ENCODE measurements at regions not wholly inside any gene's neighbourhood (a gene's known extent, or its start where the extent isn't known, plus 50 kb on each side); places are given as distances from the start of the nearest gene placed in this dataset.
A peak's percentile ranks its signal among the peaks of the same experiment; 100 is the strongest.

GRCh38 chr3:80697291-80697690 is 929.5 kb upstream of the ROBO1 start:
- TF ChIP-seq, protein P1, sequence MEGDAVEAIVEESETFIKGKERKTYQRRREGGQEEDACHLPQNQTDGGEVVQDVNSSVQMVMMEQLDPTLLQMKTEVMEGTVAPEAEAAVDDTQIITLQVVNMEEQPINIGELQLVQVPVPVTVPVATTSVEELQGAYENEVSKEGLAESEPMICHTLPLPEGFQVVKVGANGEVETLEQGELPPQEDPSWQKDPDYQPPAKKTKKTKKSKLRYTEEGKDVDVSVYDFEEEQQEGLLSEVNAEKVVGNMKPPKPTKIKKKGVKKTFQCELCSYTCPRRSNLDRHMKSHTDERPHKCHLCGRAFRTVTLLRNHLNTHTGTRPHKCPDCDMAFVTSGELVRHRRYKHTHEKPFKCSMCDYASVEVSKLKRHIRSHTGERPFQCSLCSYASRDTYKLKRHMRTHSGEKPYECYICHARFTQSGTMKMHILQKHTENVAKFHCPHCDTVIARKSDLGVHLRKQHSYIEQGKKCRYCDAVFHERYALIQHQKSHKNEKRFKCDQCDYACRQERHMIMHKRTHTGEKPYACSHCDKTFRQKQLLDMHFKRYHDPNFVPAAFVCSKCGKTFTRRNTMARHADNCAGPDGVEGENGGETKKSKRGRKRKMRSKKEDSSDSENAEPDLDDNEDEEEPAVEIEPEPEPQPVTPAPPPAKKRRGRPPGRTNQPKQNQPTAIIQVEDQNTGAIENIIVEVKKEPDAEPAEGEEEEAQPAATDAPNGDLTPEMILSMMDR (IDR thresholded peaks at IDR 0.05; ENCODE audit: extremely low read depth, missing control alignments), result no peak

DNA sequence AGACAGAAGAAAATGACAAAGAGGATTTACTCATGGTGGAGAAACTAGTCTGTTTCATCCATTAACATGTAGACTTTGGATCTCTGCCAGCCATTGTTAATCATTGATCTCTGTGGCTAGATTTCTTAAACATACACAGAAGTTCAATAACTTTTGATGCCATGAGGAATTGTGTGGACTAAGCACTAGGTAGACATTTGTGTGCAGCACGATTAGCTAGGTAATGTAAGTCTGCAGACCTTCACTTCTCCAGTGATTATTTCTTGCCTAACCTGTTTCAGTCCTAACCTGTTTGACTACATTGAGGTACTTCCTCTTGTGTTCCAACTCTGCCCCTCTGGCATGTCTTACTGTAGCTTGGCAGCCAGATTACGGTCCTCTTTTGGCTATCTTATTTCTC is 928.5 kb upstream of the ROBO1 start:
- TF ChIP-seq, protein P1 (IDR thresholded peaks at IDR 0.05; ENCODE audit: extremely low read depth, missing control alignments), result no peak
- DNase-seq (ENCODE audit: low spot score), result no peak

More at GRCh38 chr3:80697291-80697690, 929.5 kb upstream of the ROBO1 start:
- no peak for DNase-seq (ENCODE audit: low spot score)

GRCh38 chr3:80688814-80689213 is 921.0 kb upstream of the ROBO1 start:
- no peak for DNase-seq (ENCODE audit: low spot score)
- TF ChIP-seq, protein P1 (IDR thresholded peaks at IDR 0.05; ENCODE audit: extremely low read depth, missing control alignments), result peak; percentile 9

GRCh38 chr3:80682951-80683350 is 915.2 kb upstream of the ROBO1 start:
- TF ChIP-seq, protein P1 (IDR thresholded peaks at IDR 0.05; ENCODE audit: extremely low read depth, missing control alignments), result no peak
- DNase-seq (ENCODE audit: low spot score), result no peak

- TF ChIP-seq, protein P1 (IDR thresholded peaks at IDR 0.05; ENCODE audit: extremely low read depth, missing control alignments), result no peak
- DNase-seq (ENCODE audit: low spot score), result no peak
These were observed 914.4 kb upstream of the ROBO1 start for GRCh38 chr3:80682235-80682634.

DNA sequence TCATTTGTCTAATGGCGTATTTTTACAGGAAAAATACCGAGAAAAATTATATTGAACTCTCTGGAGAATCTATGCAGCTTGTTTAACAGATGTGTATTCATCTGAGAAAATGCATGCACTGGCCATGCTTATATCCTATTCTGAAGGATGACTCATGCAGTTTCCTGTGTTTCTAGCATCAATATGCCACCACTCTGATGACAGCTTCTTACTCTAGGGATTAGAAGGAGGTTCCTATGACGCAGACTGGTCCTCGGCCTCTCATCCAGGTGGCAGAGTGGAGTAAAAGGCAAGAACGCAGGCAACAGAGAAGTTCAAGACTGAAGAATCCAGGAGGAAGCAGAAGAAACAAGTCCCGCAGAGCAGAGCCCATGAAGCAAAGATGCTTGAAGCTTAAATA is 910.0 kb upstream of the ROBO1 start:
- no peak for DNase-seq (ENCODE audit: low spot score)
- TF ChIP-seq, protein P1 (IDR thresholded peaks at IDR 0.05; ENCODE audit: extremely low read depth, missing control alignments), result no peak

- TF ChIP-seq, protein P1 (IDR thresholded peaks at IDR 0.05; ENCODE audit: extremely low read depth, missing control alignments), result no peak
- DNase-seq (ENCODE audit: low spot score), result no peak
These were observed 909.1 kb upstream of the ROBO1 start for GRCh38 chr3:80676866-80677265.

All from GM20000 (cell line).